Vagina (tissue), 2 donors: ENCODE measurements at regions not wholly inside any gene's neighbourhood (a gene's known extent, or its start where the extent isn't known, plus 50 kb on each side); places are given as distances from the start of the nearest gene placed in this dataset.

Experiments used
- CTCF ChIP-seq, 3 experiments: fragments of 450-650 bp in 2 of 3; fragments of 200-600 bp in 1 of 3; sonication (generic) in 1 of 3; IDR thresholded peaks; one replicate each; pipeline ENCODE4 v1.5.1; 2017 to 2019; ENCODE audit warnings: antibody characterized with exemption in 3 of 3, mild to moderate bottlenecking in 2 of 3, moderate library complexity in 2 of 3
- POLR2A ChIP-seq, 2 donors: fragments of 450-650 bp; IDR thresholded peaks; one replicate each; pipeline ENCODE4 v1.6.1; 2017; ENCODE audit warnings: antibody characterized with exemption in 2 of 2, mild to moderate bottlenecking in 2 of 2, moderate library complexity in 2 of 2
- POLR2AphosphoS5 ChIP-seq, 2 donors: sonication (generic); formaldehyde crosslinking; IDR thresholded peaks; one replicate each; pipeline ENCODE4 v1.9.0; 2017; ENCODE audit warnings: antibody characterized with exemption in 2 of 2, mild to moderate bottlenecking in 2 of 2, low read depth in 1 of 2; ENCODE audit not compliant: insufficient read depth in 1 of 2

GRCh38 chrX:1725472-1725871 lies 110.6 kb downstream of the ASMT start:
- TF ChIP-seq CTCF (IDR thresholded peaks at IDR 0.05) (no peak), POLR2AphosphoS5 (IDR thresholded peaks at IDR 0.05; ENCODE audit: insufficient read depth in 1 of 2, low read depth in 1 of 2) (no peak), POLR2A (IDR thresholded peaks at IDR 0.05) (no peak)
